Effector CD8-positive, alpha-beta T cell (primary cell): ENCODE measurements at regions not wholly inside any gene's neighbourhood (a gene's known extent, or its start where the extent isn't known, plus 50 kb on each side); places are given as distances from the start of the nearest gene placed in this dataset.

Source experiments
- DNase-seq: peaks from one replicate; lab custom pipeline; 2025; lab: John Stamatoyannopoulos, UW

DNA sequence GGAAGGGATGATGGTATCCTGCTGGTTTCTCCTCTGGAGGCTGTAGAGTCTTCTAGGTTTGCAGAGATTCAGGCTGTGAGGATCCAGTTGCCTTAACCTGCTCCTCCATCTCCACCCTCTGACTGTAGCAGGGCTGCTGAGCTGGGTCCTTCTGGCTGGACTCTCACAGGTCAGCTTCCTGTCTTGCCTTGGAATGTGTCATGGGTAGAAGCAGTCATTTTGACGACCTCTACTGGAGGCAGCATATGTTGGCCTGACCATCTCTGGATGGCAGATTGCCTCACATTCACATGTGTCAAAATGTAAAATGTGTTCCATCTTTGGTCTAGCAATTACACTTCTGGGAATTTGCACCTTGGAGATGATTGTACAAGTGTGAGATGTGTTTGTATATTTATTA is 504.4 kb upstream of the EEF2KMT start:
- DNase-seq = no peak

DNA sequence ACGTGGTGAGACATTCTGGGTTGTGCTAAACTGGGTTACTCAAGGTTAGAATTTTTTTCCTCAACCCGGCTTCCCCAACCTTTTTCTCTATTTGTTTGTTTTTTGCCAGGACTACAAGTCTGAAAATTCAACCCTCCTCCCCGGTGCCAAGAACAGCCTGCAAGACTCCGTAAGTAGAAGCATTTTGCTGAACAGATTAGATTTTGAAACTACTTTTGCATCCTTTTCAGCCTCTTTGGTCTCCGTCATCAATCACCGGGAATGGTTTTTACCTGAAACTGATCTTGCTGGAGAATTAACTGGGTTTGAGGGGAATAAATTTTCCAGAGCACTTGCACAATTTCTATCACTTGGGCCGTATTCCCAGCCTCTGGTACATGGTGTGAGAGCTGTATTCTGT is 501.2 kb upstream of the EEF2KMT start:
- no peak for DNase-seq

DNA sequence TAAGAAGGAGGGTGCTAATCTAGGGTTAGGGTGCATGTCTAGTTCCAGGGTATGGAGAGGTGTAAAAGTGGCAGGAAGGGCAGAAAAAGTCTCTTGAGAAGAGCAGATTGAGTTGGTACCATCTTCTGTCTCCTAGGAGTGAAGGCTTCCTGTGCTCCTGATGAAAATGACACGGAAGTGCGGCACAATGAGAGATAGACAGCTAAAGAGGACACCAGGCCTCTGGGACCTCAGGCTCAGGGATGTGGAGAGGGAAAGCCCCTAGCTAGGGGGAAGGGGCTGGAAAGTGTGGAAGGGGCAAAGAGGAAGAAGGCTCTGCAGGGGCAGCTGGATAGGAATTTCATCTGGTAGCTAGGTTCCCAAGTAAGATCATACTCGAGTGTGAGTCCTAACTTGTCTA is 498.3 kb upstream of the EEF2KMT start:
- no peak for DNase-seq

DNA sequence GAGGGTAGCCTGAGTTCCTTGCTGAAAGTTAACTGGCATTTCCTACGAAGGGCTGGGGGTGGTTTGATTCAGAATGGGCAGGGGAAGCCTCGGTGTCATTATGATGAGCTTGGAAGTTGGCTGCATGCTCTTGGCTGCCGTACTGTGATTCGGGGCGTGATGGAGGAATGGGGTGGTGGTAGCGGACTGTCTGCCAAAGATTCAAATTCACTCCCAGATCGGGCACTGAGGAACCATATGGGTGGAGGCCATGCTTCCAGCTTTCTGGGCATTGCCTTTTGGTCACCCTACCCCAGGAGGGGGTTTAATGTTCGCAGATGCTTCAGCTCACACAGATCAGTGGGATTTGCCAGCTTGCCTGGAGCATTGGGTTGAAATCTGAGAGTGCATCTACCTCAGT is 492.8 kb upstream of the EEF2KMT start:
- DNase-seq = no peak

DNA sequence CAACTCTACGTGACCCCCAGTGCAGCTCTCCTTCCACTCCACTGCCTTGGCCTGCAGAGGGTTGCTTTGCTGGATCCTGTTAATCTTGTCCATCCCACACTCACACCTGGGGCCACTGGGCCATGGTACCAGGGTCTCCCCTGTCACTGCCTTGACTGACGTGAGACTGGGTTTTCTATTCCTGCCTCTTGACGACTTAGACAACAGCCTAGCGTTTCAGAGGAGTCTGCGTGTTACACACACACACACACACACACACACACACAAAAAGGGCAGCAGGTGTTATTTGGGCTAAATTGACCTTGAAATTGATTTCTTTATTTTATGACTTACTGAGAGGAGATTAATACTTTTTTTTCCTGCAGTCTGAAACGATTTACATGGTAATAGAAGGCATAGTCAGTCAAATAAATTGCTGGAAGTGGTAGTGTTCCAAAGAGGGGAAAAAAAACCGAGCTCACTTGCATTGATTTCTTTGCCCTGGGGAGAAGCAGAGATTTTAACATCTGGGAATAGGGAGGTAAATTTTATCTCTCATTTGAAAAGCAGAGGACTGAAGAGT is 492.3 kb upstream of the EEF2KMT start:
- DNase-seq = no peak

DNA sequence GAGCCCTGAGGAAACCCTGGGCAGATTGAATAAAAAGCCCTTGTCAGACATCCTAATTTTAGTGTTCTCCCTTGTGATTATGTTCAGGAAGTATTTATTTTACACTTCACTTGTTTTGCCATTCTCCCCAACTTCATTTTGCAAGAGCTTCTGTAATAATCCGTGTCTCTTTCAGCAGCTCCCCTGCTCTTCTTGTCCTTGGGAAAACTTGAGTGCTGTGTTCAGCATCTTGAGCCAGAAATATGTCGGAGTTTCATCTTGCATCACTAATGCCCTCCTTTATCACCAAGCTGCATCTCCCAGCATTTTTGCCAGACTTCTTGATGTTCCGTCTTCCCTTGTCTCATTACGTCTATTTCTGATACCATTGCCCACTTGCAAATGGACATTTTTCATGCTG is 486.5 kb upstream of the EEF2KMT start:
- DNase-seq = no peak

DNA sequence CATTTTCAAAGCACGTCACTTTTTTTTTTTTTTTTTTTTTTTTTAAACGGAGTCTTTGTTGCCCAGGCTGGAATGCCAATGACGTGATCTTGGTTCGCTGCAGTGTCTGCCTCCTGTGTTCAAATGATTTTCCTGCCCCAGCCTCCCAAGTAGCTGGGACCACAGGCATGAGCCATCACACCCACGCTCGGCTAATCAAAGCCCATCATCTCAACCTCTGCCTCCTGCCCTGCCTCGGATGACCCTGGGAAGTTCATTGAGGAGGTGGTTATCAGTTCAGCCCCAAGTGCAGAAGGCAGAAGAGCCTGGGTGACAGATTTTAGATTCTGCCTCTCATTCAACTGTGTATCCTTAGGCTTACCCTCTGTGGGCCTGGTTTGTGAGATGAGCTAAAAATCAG is 484.9 kb upstream of the EEF2KMT start:
- DNase-seq = no peak

DNA sequence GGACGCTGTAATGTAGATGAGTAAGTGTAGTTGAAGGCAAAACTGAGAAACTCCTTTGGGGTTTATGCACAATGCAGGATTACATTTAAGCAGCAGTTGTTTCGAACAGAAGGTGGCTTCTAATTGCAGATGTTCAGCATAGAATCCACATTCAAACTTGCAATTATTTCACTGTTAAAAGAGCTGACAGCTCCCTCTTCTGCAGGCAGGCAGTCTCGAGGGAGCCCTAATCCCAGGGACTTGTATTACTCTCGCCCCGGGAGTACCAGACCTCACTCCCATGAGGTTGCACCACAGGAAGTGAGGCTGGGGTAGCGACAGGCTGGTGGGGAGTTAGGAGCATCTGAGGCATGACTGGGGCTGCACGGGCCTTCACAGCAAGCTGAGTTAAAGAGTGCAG is 484.3 kb upstream of the EEF2KMT start:
- no peak for DNase-seq

DNA sequence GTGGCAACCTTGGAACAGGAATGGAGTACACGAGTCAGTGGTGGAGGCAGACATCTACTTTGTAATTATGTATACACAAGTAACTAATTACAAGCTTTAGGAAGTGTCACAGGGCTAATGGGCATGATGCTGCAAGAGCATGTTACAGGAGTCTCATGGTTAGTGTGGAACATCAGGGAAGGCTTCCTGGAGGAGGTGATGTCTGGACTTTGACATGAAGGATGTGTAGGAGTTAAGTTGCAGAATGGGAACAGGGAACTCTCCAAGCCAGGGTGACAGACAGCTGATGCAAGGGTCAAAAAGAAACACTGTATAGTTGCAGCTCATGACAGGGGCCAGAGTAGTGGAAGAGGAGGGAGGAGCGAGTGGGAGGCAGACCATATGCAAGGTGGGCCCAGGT is 483.8 kb upstream of the EEF2KMT start:
- DNase-seq = no peak

DNA sequence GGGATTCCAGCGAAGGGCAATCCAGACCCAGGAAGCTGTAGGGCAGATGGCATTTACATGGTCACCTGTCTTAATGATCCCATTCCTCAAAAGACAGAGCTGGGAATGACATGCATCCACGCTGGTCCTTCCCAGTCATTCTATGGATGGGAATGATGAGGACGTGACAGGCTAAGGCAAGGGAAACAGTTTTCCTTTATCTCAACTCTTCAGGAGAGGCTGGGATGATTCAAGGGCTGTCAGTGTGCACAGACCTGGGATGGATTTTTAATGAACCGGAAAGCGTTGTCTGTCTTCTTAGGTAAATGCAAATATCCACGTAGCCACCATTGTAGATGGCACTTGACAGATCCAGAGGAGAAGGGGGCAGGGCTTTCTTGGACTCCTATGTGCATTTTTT is 483.2 kb upstream of the EEF2KMT start:
- DNase-seq = no peak

DNA sequence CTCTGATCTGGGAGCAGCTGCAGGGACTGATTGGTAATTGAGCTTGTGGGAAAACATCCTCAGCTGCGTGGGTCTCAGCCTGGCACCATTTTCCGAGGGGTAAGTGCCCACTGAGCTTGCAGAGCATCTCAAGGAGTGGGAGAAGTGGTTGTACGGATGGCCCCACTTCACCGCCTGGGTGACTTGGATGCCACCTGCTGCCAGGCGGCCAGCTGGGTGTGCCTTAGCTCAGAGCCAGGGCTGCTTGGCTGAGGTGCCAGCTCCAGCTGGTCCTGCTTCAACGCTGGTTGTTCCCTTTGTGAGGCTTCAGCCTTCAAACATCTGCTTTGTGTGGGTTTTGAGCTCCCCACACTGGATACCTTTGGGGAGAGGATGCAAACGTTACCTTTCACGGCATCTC is 482.7 kb upstream of the EEF2KMT start:
- DNase-seq = no peak

DNA sequence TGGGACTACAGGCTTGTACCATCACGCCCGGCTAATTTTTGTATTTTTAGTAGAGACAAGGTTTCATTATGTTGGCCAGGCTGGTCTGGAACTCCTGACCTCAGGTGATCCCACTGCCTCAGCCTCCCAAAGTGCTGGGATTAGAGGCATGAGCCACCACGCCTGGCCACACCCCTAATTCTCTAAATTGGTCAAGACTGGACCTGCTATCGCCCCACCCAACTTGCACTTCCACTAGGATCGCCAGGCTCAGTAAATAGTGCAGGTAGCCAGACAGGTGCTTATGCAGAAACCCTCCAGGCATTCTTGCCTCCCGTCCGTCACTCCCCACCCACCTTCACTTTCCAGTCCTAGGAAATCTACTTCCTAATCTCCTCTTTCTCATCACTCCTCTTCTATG is 481.4 kb upstream of the EEF2KMT start:
- no peak for DNase-seq

DNA sequence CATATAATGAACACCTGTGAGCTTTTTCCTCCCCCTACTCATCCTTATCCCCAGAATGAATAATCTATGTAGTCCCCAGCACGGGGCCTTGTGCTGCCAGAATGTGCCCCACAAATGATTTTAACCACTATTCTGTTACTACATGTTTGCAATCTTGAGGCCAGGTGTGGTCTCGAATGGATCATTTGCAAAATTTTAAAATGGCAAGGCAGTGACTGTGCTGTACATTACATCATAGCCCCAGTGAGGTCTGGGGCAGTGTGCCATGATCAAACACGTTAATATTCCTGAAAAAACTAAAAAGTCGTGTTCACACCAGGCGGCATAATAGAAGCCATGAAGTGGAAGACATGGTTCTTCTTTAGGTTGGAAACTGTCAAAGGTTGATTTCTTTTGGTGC is 479.9 kb upstream of the EEF2KMT start:
- DNase-seq = no peak

DNA sequence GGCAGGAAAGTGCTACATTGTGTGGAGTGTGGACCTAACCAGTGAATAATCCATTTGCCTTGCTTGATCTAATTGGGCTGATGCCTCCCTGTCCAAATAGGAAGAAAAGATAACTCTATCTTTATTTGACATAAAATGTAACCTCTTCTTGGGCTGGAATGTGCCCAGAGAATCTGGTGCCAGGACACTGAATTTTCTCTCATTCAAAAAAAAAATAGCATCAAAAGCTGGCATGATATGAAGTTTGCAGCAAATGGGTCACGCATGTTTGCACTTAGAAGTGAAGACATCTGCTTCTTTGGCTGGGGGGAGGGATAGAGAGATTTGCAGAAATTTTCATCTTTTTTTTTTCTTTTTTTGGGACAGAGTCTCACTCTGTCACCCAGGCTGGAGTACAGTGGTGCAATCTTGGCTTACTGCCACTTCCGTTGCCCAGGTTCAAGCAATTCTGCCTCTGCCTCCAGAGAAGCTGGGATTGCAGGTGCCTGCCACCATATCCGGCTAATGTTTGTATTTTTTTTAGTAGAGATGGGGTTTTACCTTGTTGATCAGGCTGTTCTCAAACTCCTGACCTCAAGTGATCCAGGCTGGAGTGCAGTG is 478.2 kb upstream of the EEF2KMT start:
- DNase-seq = no peak

DNA sequence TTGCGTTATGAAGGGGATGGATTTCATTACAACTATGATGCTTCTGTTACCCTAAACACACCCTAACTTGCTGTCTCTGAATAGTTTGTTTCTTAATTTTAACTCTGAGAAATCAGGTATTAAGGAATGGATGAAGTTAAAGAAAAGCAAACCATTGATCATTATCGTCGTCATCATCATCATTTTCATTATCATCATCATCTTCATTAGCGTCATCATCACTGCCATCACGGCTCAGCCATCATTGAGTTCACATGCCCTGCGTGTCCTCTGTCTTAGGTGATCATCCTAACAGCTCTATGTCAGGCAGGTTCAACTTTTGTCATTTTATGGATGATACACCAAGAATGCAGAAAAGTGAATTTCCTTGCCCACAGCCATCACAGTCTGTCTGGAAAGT is 477.5 kb upstream of the EEF2KMT start:
- no peak for DNase-seq

DNA sequence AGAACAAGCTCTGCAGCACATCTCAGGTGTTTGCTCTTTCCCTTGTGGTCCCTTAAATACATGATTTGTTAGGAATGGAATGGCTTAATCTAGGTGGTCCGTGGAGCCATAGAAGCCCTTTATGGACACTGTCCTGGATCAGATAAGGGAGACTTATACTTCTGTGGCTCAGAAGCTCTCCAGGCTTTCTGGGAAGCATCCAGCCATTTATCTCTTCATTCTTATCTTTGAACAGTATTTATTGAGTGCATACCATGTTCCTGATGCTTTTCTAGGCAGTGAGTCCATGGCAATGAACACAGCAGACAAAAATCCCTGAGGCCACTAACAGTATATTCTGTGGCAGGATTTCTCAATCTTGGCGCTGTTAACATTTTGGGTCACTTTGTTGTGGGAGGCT is 474.5 kb upstream of the EEF2KMT start:
- DNase-seq = no peak

DNA sequence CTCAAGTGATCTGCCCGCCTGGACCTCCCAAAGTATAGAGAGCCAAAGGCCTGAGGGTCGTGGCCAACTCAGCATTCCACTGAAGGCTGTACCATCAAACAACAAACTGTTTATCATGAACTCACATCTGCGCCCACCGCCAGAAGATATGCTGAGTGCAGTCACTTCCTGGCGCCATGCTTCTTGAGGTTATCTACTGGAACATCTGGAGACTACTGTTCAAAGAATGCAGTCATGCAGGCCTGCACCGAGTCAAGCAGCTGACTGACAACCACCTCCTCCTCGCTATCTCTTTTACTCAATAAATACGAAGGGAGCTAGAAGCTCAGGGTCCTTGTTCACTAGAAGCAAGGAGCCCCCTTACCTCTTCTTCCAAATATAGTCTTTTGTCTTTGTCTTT is 473.9 kb upstream of the EEF2KMT start:
- DNase-seq = no peak

DNA sequence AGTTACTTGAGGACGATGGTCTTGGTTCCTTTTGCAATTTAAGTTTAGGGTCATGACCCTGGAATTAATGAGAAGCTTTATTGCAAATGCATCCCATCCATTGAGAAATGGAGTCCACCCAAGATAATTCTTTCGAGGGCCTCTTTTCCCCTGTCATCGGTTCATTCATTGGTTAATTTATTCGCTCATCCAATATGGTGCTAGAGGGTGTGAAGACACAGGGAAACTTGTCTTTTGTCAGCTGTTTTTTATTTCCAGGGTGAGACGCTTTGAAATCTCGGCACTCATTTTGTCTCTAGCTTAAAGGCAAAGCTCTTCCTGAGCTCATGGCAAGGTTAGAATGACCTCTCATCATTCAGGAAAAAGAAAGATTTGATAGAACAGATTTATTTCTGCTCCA is 464.2 kb upstream of the EEF2KMT start:
- DNase-seq = no peak

DNA sequence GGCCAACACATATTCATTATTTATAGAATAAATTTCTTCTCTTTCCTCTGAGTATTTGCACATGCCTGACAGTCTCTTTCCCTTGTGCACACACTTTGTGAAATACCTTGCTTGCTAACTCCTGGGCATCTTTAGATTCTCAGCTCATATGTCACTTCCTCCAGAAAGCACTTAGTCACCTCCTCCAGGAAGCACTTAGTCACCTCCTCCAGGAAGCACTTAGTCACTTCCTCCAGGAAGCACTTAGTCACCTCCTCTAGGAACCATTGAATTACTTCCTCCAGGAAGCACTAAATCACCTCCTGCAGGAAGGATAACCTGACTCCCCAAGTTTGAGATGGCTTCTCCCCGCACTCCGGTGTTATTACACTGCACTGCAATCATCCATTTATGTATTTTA is 462.5 kb upstream of the EEF2KMT start:
- DNase-seq = no peak

DNA sequence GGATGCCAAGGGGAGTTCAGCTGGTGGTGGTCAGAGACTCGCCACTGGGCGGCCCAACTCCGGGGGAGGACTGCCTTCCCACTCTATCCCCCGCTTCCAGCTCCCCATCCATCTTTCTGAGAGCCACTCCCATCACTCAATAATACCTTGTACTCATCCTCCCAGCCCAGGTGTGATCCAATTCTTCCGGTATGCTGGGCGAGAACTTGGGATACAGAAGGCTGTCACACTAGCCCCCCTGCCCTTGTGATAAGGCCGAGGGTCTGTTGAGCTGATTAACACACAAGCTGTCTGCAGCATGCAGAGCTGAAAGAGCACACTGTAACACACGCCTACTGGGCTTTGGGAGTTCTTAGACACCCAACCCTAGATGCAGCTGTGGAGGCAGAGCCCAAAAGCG is 460.4 kb upstream of the EEF2KMT start:
- no peak for DNase-seq

DNA sequence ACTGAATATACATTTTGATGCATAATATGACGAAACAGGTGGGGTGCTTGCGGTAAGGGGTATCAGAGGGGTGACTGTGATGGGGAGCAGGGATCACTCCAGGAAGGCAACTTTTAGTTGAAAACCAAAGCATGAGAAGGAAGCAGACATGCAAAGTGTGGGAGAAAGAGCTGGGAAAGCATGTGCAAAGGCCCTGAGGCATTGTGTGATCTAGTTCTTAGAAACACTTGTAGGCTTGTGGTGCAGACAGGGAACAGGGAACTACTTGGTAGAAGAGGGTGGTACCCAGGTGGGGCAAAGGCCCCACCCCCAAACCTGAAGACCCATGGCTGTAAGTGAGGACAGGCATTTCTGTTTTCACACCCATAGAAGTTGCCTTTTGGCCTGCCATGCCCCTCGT is 459.9 kb upstream of the EEF2KMT start:
- DNase-seq = no peak

DNA sequence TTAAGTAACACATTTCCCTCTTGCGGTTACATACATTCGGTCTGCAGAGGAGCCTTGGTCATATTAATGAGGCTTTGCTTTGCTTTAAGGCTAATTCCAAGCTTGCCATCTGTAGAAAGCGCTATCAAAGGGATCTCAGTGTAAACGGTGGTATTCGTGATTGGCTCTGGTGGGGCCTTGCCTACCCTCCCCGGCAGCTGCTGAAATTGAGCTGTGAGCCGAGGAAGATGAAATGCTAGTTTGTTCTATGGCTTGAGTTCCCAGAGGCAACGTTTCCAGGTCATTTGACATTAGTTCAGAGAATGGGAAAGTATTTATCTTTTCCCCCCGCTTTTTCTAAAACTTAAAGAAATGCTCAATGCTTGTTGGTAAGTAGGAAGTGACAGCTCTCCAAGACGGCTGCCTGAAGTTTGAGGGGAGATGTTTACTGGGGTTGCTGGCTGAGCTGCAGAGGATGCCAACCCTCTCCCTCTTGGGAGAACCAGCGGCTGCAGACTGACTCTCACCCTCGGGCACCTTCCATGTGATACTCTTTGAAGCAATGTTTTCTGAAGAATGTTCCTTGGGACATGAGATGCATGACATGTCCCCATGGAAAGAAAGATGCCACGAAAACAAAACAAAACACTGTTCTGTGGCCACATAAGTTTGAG is 458.7 kb upstream of the EEF2KMT start:
- DNase-seq = no peak

DNA sequence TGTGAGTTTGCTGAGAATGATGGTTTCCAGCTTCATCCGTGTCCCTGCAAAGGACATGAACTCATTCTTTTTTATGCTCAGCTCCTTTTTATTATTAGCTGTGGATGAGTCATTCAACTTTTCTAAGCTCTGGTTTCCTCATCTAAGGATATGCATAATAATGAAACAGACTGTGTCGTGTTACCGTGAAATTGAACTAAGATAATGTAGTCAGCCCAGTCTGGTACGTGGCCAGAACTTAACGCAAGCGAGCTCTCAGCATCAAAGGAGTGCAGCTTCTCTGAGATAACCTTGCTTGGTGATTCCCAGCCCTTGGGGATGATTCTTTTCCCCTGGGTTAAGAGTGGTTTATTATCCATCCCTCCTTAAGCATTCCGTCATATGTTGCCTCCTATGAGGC is 454.3 kb upstream of the EEF2KMT start:
- no peak for DNase-seq

DNA sequence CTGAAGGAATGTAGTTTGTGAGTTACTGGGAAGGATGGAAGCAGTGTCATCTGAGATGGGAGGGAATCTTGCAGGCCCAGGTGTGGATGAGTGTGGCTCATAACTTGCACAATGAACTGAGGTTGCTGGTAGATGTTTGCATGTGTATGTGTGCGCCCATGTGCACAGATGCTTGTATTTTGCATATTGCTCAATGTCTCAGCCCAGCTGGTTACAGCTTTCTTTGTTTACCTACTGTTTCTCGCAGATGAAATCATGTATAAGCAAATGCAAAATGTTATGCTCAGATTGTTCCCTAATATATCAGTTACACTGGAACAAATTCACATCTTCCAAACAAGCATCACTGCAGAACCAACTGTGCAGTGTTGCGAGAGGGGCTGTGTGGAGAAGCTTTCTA is 452.2 kb upstream of the EEF2KMT start:
- no peak for DNase-seq
